KMS-11 (cell line): ENCODE measurements at regions not wholly inside any gene's neighbourhood (a gene's known extent, or its start where the extent isn't known, plus 50 kb on each side); places are given as distances from the start of the nearest gene placed in this dataset.

Experiments used
- H2AFZ ChIP-seq: fragments of 200-600 bp; sonication (generic); 2 replicates; pipeline ENCODE4 v1.6.1; 2016; ENCODE audit warnings: antibody characterized with exemption, mixed run types, low read depth
- H3K27ac ChIP-seq: fragments of 200-600 bp; sonication (generic); 2 replicates; pipeline ENCODE4 v1.6.1; 2016; ENCODE audit warnings: mild to moderate bottlenecking, mixed run types
- H3K27me3 ChIP-seq: fragments of 200-600 bp; sonication (generic); 2 replicates; pipeline ENCODE4 v1.6.1; 2017; ENCODE audit warnings: mild to moderate bottlenecking, low read depth, mixed run types, moderate library complexity; ENCODE audit not compliant: insufficient read depth
- H3K36me3 ChIP-seq: fragments of 200-600 bp; sonication (generic); 2 replicates; pipeline ENCODE4 v1.6.1; 2017; ENCODE audit warnings: mild to moderate bottlenecking, mixed run types; ENCODE audit not compliant: insufficient read depth
- H3K4me1 ChIP-seq: fragments of 200-600 bp; sonication (generic); 2 replicates; pipeline ENCODE4 v1.6.1; 2016; ENCODE audit warnings: mild to moderate bottlenecking, low read depth, mixed run types; ENCODE audit not compliant: poor library complexity, severe bottlenecking
- H3K4me2 ChIP-seq: fragments of 200-600 bp; sonication (generic); 2 replicates; pipeline ENCODE4 v1.7.0; 2016; ENCODE audit warnings: mild to moderate bottlenecking, mixed run types
- H3K4me3 ChIP-seq: fragments of 200-600 bp; sonication (generic); IDR thresholded peaks from 2 replicates; pipeline ENCODE4 v1.6.1; 2017; ENCODE audit warnings: low read depth, low read length, mixed read lengths; ENCODE audit not compliant: insufficient read depth
- H3K79me2 ChIP-seq: fragments of 200-600 bp; sonication (generic); 2 replicates; pipeline ENCODE4 v1.6.1; 2016; ENCODE audit warnings: low read depth, mixed run types; ENCODE audit not compliant: insufficient read depth
- H3K9ac ChIP-seq: fragments of 200-600 bp; sonication (generic); 2 replicates; pipeline ENCODE4 v1.6.1; 2016; ENCODE audit warnings: mild to moderate bottlenecking, mixed run types
- H4K20me1 ChIP-seq: fragments of 200-600 bp; sonication (generic); 2 replicates; pipeline ENCODE4 v1.6.1; 2016; ENCODE audit warnings: mild to moderate bottlenecking, mixed run types; ENCODE audit not compliant: insufficient read depth
- CTCF ChIP-seq: fragments of 200-600 bp; sonication (generic); conservative IDR thresholded peaks from 2 replicates; pipeline ENCODE4 v1.6.1; 2017; ENCODE audit warnings: low read depth, mild to moderate bottlenecking, antibody characterized with exemption, low read length, moderate library complexity, mixed read lengths

DNA sequence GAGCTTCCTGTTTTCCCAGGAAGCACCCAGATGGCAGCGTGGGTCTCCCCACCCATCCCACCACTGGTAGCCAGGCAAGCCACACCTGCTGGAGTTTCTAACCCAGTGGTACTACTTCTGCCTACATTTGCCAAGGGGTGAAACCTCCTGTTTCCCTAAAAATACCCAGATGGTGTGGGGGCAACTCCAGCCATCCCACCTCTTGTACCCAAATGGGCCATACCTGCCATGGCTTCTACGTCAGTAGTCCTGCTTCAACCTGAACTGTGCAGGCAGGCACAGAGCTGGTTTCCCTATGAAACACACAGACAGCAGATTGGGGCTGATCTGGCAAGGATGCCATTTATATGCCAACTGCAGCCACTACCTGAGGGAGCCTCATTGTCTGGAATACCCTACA lies 809.4 kb upstream of the MIR17HG start:
- Histone ChIP-seq H3K79me2 (no peaks in the 10 kb centered on the region), H3K4me1 (no peaks in the 10 kb centered on the region), H3K4me3 (no peak overlapping the region), H2AFZ (no peak overlapping the region), H3K27ac (no peak overlapping the region), H3K9ac (no peak overlapping the region), H4K20me1 (no peaks in the 10 kb centered on the region), H3K36me3 (no peaks in the 10 kb centered on the region), H3K27me3 (no peaks in the 10 kb centered on the region), H3K4me2 (no peak overlapping the region)
- no peak for TF ChIP-seq CTCF

DNA sequence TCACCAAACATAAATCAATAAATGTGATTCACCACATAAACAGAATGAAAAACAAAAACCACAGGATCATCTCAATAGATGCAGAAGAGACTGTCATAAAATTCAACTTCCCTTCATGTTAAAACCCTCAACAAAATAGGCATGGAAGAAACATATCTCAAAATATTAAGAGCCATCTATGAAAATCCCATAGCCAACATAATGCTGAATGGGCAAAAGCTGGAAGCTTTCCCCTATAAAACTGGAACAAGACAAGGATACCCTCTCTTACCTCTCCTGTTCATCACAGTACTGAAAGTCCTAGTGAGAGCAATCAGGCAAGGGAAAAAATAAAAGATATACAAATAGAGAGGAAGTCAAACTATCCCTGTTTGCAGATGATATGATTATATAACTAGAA lies 806.1 kb upstream of the MIR17HG start:
- H4K20me1 ChIP-seq = no peaks in the 10 kb centered on the region
- no peaks in the 10 kb centered on the region for H3K36me3 ChIP-seq
- H2AFZ ChIP-seq = no peak overlapping the region
- TF ChIP-seq CTCF = no peak
- H3K79me2 ChIP-seq = no peaks in the 10 kb centered on the region
- H3K4me1 ChIP-seq = no peaks in the 10 kb centered on the region
- no peak overlapping the region for H3K4me3 ChIP-seq
- no peak overlapping the region for H3K9ac ChIP-seq
- no peak overlapping the region for H3K27ac ChIP-seq
- no peaks in the 10 kb centered on the region for H3K27me3 ChIP-seq
- H3K4me2 ChIP-seq = no peak overlapping the region

DNA sequence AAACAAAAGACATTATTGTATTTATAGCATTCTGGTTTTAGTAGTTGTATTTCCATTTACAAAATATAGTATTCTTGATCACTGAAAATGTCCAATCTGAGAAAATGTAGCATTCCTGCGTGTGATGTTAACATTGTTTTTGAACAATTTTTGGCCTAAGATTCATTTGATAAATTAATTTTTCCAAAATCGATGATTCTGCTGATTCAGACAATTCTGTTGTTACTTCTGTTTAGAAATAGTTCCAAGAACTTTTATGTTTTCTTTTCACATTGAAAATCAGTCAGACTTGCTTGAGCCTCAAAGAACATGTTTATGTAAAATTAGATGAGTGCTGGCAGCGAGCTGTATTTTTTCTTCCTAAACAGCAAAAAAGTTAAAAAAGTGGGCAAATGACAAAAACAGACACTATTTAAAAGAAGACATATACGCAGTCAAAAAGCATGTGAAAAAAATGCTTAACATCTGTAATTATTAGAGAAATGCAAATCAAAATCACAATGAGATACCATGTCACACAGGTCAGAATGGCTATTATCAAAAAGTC lies 804.5 kb upstream of the MIR17HG start:
- H3K36me3 ChIP-seq = no peaks in the 10 kb centered on the region
- H3K27ac ChIP-seq = no peak overlapping the region
- no peaks in the 10 kb centered on the region for H3K27me3 ChIP-seq
- no peak overlapping the region for H3K4me2 ChIP-seq
- no peak overlapping the region for H3K9ac ChIP-seq
- no peaks in the 10 kb centered on the region for H3K4me1 ChIP-seq
- H4K20me1 ChIP-seq = no peaks in the 10 kb centered on the region
- H2AFZ ChIP-seq = no peak overlapping the region
- no peak overlapping the region for H3K4me3 ChIP-seq
- no peaks in the 10 kb centered on the region for H3K79me2 ChIP-seq
- no peak for TF ChIP-seq CTCF

DNA sequence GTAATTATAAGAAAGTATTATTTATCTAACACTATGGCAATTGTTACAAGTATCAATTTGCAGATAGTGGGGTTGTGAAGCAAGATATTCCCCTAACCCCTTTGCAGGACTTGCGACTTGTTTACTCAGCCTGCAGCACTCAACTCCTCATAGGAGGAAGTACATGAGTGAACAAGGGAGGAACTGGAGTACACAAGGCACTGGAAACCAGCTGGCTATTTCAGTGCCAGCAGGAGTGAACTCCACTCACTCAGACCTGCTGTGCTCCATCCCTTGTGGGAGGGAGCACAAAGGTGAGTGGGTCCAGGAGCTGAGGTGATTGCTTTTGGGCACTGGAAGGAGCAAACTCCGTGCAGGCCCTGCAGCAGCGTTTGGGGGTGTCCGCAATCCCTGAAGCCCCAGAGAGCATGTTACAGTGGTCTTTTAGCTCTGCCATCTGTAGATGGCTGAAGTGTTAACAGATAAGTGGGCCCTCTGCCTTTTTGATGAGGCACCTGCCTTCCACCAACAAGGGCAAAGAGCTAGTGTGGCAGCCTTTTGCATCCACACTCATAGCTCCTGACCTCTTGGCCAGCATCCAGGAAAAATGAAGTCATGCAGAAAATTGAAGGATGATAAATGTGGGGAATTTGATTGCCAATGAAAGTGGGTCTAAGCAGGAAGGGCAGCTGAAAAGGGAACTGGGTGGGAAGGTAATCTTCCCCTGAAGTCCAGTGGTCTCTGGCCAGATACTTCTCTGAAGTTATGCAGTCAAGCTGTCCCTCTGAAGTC lies 802.2 kb upstream of the MIR17HG start:
- H3K27me3 ChIP-seq = no peaks in the 10 kb centered on the region
- no peak overlapping the region for H3K4me3 ChIP-seq
- no peak overlapping the region for H3K27ac ChIP-seq
- H3K4me1 ChIP-seq = no peaks in the 10 kb centered on the region
- H2AFZ ChIP-seq = no peak overlapping the region
- H3K79me2 ChIP-seq = no peaks in the 10 kb centered on the region
- H3K9ac ChIP-seq = no peak overlapping the region
- TF ChIP-seq CTCF = no peak
- no peaks in the 10 kb centered on the region for H3K36me3 ChIP-seq
- H3K4me2 ChIP-seq = no peak overlapping the region
- H4K20me1 ChIP-seq = no peaks in the 10 kb centered on the region
